Mesendoderm (in vitro differentiated cells): ENCODE measurements at regions not wholly inside any gene's neighbourhood (a gene's known extent, or its start where the extent isn't known, plus 50 kb on each side); places are given as distances from the start of the nearest gene placed in this dataset.

Source experiments
- DNase-seq: peaks from one replicate; pipeline ENCODE4 v3.0.0; 2013
- H2AK5ac ChIP-seq: 2 replicates; pipeline ENCODE4 v1.6.1; 2013; ENCODE audit warnings: low read length, inconsistent platforms
- H2BK120ac ChIP-seq: 2 replicates; pipeline ENCODE4 v1.6.1; 2013; ENCODE audit warnings: low read depth, mild to moderate bottlenecking, low read length, moderate library complexity, mixed read lengths
- H2BK15ac ChIP-seq: replicated peaks from 2 replicates; pipeline ENCODE4 v1.6.1; 2013; ENCODE audit warnings: low read depth, mild to moderate bottlenecking, moderate library complexity
- H2BK5ac ChIP-seq: 2 replicates; pipeline ENCODE4 v1.6.1; 2013; ENCODE audit warnings: low read length, inconsistent platforms
- H3K18ac ChIP-seq: 2 replicates; pipeline ENCODE4 v1.6.1; 2013; ENCODE audit warnings: mild to moderate bottlenecking, low read length, mixed read lengths
- H3K23ac ChIP-seq: one replicate; pipeline ENCODE4 v1.6.1; 2013; ENCODE audit warnings: low read length
- H3K27ac ChIP-seq: 2 replicates; pipeline ENCODE4 v1.5.1; 2013; ENCODE audit warnings: low read depth, mild to moderate bottlenecking, inconsistent platforms, low read length, moderate library complexity
- H3K27me3 ChIP-seq: 2 replicates; pipeline ENCODE4 v1.6.1; 2013; ENCODE audit warnings: low read length, control low read depth, mild to moderate bottlenecking, inconsistent platforms; ENCODE audit not compliant: insufficient read depth, poor library complexity
- H3K36me3 ChIP-seq: 2 replicates; pipeline ENCODE4 v1.6.1; 2013; ENCODE audit warnings: low read length, inconsistent platforms; ENCODE audit not compliant: control insufficient read depth, insufficient read depth
- H3K4ac ChIP-seq: one replicate; pipeline ENCODE4 v1.6.1; 2013; ENCODE audit warnings: low read depth, mild to moderate bottlenecking, low read length, moderate library complexity
- H3K4me1 ChIP-seq: 2 replicates; pipeline ENCODE4 v1.6.1; 2013; ENCODE audit warnings: low read depth, low read length, inconsistent platforms; ENCODE audit not compliant: control insufficient read depth
- H3K4me2 ChIP-seq: 2 replicates; pipeline ENCODE4 v1.6.1; 2013; ENCODE audit warnings: low read length
- H3K4me3 ChIP-seq: 2 replicates; pipeline ENCODE4 v1.5.1; 2013; ENCODE audit warnings: mild to moderate bottlenecking, low read length
- H3K56ac ChIP-seq: one replicate; pipeline ENCODE4 v1.6.1; 2013; ENCODE audit warnings: low read length
- H3K79me1 ChIP-seq: 2 replicates; pipeline ENCODE4 v1.6.1; 2013; ENCODE audit warnings: low read length, inconsistent platforms
- H3K79me2 ChIP-seq: 2 replicates; pipeline ENCODE4 v1.6.1; 2013; ENCODE audit warnings: mild to moderate bottlenecking, low read length; ENCODE audit not compliant: control insufficient read depth, insufficient read depth
- H3K9ac ChIP-seq: 2 replicates; pipeline ENCODE4 v1.6.1; 2013; ENCODE audit warnings: low read length, inconsistent platforms
- H4K5ac ChIP-seq: one replicate; pipeline ENCODE4 v1.6.1; 2013; ENCODE audit warnings: low read length
- H4K8ac ChIP-seq: one replicate; pipeline ENCODE4 v1.6.1; 2013; ENCODE audit warnings: low read depth, mild to moderate bottlenecking, control low read depth, low read length, moderate library complexity
- WGBS: extraction: QIAGEN DNeasy Blood & Tissue Kit; methylation state at CpG from one replicate; pipeline ENCODE4 v1.1.7; 2013; ENCODE audit warnings: low lambda C conversion rate, missing lambda C conversion rate; ENCODE audit not compliant: insufficient coverage; ENCODE audit errors: extremely low coverage; 5-methylcytosine and 5-hydroxymethylcytosine counted together

DNA sequence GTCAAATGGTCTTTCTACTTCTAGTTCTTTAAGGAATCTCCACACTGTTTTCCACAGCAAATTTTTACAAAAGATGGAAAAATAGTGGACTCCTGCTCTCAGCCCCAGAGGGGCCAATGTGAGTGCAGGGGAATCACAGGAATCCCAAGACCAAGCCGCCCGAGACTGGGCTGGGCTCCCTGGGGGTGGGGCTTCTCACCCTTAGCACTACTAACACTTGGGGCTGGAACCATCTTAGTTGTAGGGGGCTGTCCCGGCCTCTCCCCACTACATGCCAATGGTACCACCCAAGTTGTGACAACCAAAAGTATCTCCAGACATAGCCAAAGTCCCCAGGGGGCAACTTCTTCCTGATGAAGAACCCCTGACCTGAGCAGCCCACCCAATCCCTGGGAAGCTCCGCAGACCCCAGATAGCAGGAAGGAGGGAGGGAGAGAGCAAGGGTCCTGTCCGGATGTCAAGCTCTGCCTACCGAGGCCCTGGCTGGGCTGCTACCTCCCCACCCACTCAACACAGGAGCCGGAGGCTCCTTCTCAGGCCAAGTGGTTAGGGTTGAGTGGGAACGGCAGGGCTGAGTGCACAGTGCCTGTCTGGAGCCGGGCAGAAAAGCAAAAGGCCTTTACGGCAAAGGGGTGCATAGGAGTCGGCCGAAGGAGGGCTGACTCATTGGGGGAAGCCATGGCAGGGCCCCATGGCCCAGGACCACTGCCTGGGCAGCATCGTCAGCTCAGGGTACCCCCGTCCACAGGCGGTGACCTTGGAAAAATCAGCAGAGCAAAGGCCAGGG is 122.5 kb upstream of the FGF3 start:
- Histone ChIP-seq H3K79me2 (no peaks in the 10 kb centered on the region), H2BK120ac (no peak overlapping the region), H3K4me3 (no peak overlapping the region), H4K5ac (no peak overlapping the region), H3K4me2 (no peak overlapping the region), H3K27ac (no peak overlapping the region), H4K8ac (no peak overlapping the region), H3K27me3 (no peaks in the 10 kb centered on the region), H2AK5ac (no peak overlapping the region), H3K56ac (no peak overlapping the region), H3K9ac (no peak overlapping the region), H2BK15ac (no peak overlapping the region), H3K4ac (no peak overlapping the region), H3K4me1 (no peaks in the 10 kb centered on the region), H3K23ac (no peak overlapping the region), H3K36me3 (no peaks in the 10 kb centered on the region), H3K18ac (no peak overlapping the region), H3K79me1 (no peaks in the 10 kb centered on the region), H2BK5ac (no peak overlapping the region)
- DNase-seq = no peak
- WGBS = no CpG with 5 or more reads among the region's 15 CpGs

DNA sequence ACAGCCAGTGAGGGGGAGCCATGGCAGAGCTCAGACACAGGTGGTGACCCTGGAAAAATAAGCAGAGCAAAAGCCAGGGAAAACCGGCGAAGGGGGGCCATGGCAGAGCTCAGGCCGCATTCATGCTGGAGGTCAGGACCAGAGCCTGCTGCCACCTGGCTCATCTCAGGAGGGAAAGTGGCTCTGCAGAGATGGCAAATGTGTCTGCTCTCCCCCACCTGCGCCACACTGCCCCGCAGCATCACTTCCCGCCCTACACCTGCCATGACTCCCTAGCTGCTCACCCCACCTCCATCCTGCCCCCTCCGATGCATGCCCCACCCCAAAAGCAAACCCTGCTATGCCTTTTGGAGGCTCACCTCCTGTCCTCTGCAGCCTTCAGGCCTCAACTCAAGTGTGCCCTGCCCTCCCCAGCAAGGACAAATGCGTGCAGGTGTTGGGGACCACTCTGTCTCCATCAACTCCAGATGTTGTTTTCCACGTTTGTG is 123.2 kb upstream of the FGF3 start:
- Histone ChIP-seq H3K27me3 (no peaks in the 10 kb centered on the region), H3K36me3 (no peaks in the 10 kb centered on the region)
- DNase-seq = no peak

DNA sequence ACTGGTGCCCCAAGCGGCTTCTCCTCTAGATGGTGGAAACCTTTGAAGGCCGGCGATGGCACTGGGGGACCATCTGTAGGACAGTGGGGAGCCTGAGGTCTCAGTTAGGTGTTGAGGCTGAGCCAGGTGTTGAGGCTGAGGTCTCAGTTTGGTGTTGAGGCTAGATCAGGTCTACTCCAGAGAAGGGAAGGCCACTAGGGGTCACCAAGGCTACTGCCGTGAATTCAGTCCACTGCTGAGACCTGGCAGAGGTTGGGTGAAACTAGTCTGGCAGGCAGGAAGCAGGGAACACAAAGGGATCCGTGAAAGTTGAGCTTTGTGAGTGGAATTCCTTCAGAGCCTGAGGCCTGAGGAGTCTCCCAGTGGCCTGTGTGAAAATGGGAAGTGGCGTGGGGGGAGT is 123.8 kb upstream of the FGF3 start:
- H3K23ac ChIP-seq = no peak overlapping the region
- no peak overlapping the region for H3K4me2 ChIP-seq
- no peak overlapping the region for H4K8ac ChIP-seq
- DNase-seq = peak; percentile 72
- no peak overlapping the region for H2BK120ac ChIP-seq
- no peak overlapping the region for H3K18ac ChIP-seq
- no peak overlapping the region for H2BK15ac ChIP-seq
- no peak overlapping the region for H3K4ac ChIP-seq
- H3K79me2 ChIP-seq = no peaks in the 10 kb centered on the region
- H2BK5ac ChIP-seq = no peak overlapping the region
- H3K9ac ChIP-seq = no peak overlapping the region
- no peak overlapping the region for H3K56ac ChIP-seq
- no peaks in the 10 kb centered on the region for H3K36me3 ChIP-seq
- H3K27ac ChIP-seq = no peak overlapping the region
- WGBS = no CpG with 5 or more reads among the region's 6 CpGs
- H4K5ac ChIP-seq = no peak overlapping the region
- no peak overlapping the region for H3K4me3 ChIP-seq
- H3K4me1 ChIP-seq = no peaks in the 10 kb centered on the region
- H3K27me3 ChIP-seq = no peaks in the 10 kb centered on the region
- no peak overlapping the region for H2AK5ac ChIP-seq
- H3K79me1 ChIP-seq = no peaks in the 10 kb centered on the region

More for the DNA sequence above, 123.2 kb upstream of the FGF3 start:
- Histone ChIP-seq H3K56ac (no peak overlapping the region), H3K4me2 (no peak overlapping the region), H3K23ac (no peak overlapping the region), H3K9ac (no peak overlapping the region), H4K8ac (no peak overlapping the region), H2BK15ac (no peak overlapping the region), H3K79me1 (no peaks in the 10 kb centered on the region), H3K4me1 (no peaks in the 10 kb centered on the region), H4K5ac (no peak overlapping the region), H3K27ac (no peak overlapping the region), H3K4me3 (no peak overlapping the region), H2BK5ac (no peak overlapping the region), H3K4ac (no peak overlapping the region), H2AK5ac (no peak overlapping the region), H2BK120ac (no peak overlapping the region), H3K18ac (no peak overlapping the region), H3K79me2 (no peaks in the 10 kb centered on the region)
- WGBS = no CpG with 5 or more reads among the region's 9 CpGs

DNA sequence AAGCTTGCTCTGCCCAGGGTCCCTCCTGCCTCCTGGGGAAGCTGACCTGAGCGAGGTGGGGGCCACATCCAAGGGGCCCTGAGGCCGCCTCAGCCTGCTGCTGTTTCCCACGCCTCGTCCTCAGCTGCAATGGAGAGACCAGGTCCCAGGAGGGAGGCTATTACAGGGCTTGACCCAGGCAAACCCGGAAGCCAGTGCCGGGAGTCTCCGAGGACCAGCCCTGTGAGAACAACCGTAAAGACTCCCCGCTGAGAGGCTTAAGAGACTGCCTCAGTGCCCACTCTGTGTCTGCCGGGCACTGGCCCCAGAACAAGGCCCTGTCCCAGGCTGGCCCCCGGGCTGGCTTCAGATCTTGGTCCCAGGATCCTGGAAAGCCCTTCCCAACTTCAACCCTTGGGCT is 124.3 kb upstream of the FGF3 start:
- H3K9ac ChIP-seq = no peak overlapping the region
- no peaks in the 10 kb centered on the region for H3K36me3 ChIP-seq
- no peaks in the 10 kb centered on the region for H3K79me1 ChIP-seq
- H3K27ac ChIP-seq = no peak overlapping the region
- no peak overlapping the region for H3K4ac ChIP-seq
- no peak overlapping the region for H3K4me2 ChIP-seq
- no peak overlapping the region for H3K4me3 ChIP-seq
- WGBS = no CpG with 5 or more reads among the region's 11 CpGs
- no peak overlapping the region for H4K8ac ChIP-seq
- H3K4me1 ChIP-seq = no peaks in the 10 kb centered on the region
- no peak overlapping the region for H2AK5ac ChIP-seq
- H2BK15ac ChIP-seq = no peak overlapping the region
- no peaks in the 10 kb centered on the region for H3K79me2 ChIP-seq
- no peak overlapping the region for H3K18ac ChIP-seq
- no peak overlapping the region for H4K5ac ChIP-seq
- DNase-seq = no peak
- H2BK120ac ChIP-seq = no peak overlapping the region
- no peaks in the 10 kb centered on the region for H3K27me3 ChIP-seq
- H3K56ac ChIP-seq = no peak overlapping the region
- H3K23ac ChIP-seq = no peak overlapping the region
- H2BK5ac ChIP-seq = no peak overlapping the region

DNA sequence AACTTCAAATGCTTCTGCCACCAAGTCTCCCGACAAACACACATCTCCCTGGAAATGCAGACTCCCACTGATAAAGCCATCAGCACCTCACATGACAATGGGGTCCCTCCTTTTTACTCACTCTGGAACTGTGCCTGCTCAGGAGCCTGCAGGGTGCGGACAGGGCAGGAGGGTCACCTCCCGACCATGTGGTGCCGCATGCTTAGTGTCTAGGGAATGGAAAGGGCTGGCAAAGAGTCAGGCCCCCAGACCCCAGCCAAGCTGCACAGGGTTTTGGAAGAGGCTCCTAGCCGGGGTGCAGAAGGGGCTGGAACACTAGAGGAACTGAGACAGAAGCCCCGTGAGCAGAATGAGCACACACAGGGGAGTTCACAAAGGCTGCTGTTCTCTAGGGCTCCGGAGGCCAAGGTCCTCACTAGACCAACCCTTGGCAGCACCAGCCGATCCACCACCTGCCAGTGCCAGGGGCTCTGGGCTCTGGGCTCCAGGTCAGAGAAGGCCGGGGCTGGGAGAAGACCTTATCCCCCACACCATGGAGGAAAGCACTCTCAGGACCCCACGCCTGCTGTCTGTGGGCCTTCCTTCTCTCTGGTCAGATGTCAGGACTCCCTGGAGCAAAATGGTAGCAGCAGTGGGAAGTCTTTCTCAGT is 125.1 kb upstream of the FGF3 start:
- Histone ChIP-seq H3K56ac (no peak overlapping the region), H3K36me3 (no peaks in the 10 kb centered on the region), H3K18ac (no peak overlapping the region), H3K27ac (no peak overlapping the region), H3K4ac (no peak overlapping the region), H2BK5ac (no peak overlapping the region), H3K23ac (no peak overlapping the region), H3K79me2 (no peaks in the 10 kb centered on the region), H4K5ac (no peak overlapping the region), H3K79me1 (no peaks in the 10 kb centered on the region), H2BK15ac (no peak overlapping the region), H3K4me1 (no peaks in the 10 kb centered on the region), H2BK120ac (no peak overlapping the region), H4K8ac (no peak overlapping the region), H3K4me3 (no peak overlapping the region), H3K27me3 (no peaks in the 10 kb centered on the region), H2AK5ac (no peak overlapping the region), H3K9ac (no peak overlapping the region), H3K4me2 (no peak overlapping the region)
- no peak for DNase-seq
- WGBS = no CpG with 5 or more reads among the region's 10 CpGs
